ENCODE measurements at regions not wholly inside any gene's neighbourhood (a gene's known extent, or its start where the extent isn't known, plus 50 kb on each side); places are given as distances from the start of the nearest gene placed in this dataset.

GRCh38 chr6:168129292-168130167, 50.5 kb upstream of the FRMD1 start:
- no peaks in the 10 kb centered on the region for H3K9me3 ChIP-seq (ENCODE audit: control insufficient read depth, insufficient read depth, low read depth, low read length)
- no peak overlapping the region for H3K27ac ChIP-seq (ENCODE audit: low read depth, low read length)
- no peak overlapping the region for H3K4me3 ChIP-seq (ENCODE audit: low read depth, low read length)
- no peaks in the 10 kb centered on the region for H3K36me3 ChIP-seq (ENCODE audit: control insufficient read depth, insufficient read depth, low read length)
- H3K4me1 ChIP-seq (ENCODE audit: control insufficient read depth, insufficient read depth, low read length), result peaks cover 25% of the 10 kb centered on the region
- H3K27me3 ChIP-seq (ENCODE audit: control insufficient read depth, insufficient read depth, low read length), result peaks cover 31% of the 10 kb centered on the region
- H3K9ac ChIP-seq (ENCODE audit: low read length), result no peak overlapping the region

- Histone ChIP-seq H3K4me1 (ENCODE audit: control insufficient read depth, insufficient read depth, low read length) (peaks cover 25% of the 10 kb centered on the region), H3K9me3 (ENCODE audit: control insufficient read depth, insufficient read depth, low read depth, low read length) (no peaks in the 10 kb centered on the region), H3K4me3 (ENCODE audit: low read depth, low read length) (no peak overlapping the region), H3K36me3 (ENCODE audit: control insufficient read depth, insufficient read depth, low read length) (no peaks in the 10 kb centered on the region), H3K27ac (ENCODE audit: low read depth, low read length) (no peak overlapping the region), H3K27me3 (ENCODE audit: control insufficient read depth, insufficient read depth, low read length) (peaks cover 26% of the 10 kb centered on the region), H3K9ac (ENCODE audit: low read length) (no peak overlapping the region)
Measured at GRCh38 chr6:168128631-168129291, 49.7 kb upstream of the FRMD1 start.
